ENCODE measurements at regions not wholly inside any gene's neighbourhood (a gene's known extent, or its start where the extent isn't known, plus 50 kb on each side); places are given as distances from the start of the nearest gene placed in this dataset.

- TF ChIP-seq CTCF (IDR thresholded peaks at IDR 0.05 in 2 of 3, conservative IDR thresholded peaks at IDR 0.05 in 1 of 3; ENCODE audit: control insufficient read depth in 2 of 3, extremely low read depth in 1 of 3, insufficient read depth in 1 of 3, low read depth in 3 of 3, low read length in 3 of 3): no peak
- TF ChIP-seq JUND (IDR thresholded peaks at IDR 0.05; ENCODE audit: low read depth, low read length): no peak
- TF ChIP-seq RFX5 (IDR thresholded peaks at IDR 0.05; ENCODE audit: low read depth, low read length): no peak
- TF ChIP-seq NR2C2 (IDR thresholded peaks at IDR 0.05; ENCODE audit: borderline replicate concordance, control insufficient read depth, insufficient read length, low read depth): no peak
- TF ChIP-seq E2F4 (IDR thresholded peaks at IDR 0.05; ENCODE audit: low read depth, low read length): no peak
- TF ChIP-seq SIX5 (IDR thresholded peaks at IDR 0.05; ENCODE audit: low read depth, low read length, severe bottlenecking): no peak
- no peak for TF ChIP-seq HCFC1 (IDR thresholded peaks at IDR 0.05; ENCODE audit: low read length)
- TF ChIP-seq BCL3 (IDR thresholded peaks at IDR 0.05; ENCODE audit: borderline replicate concordance, insufficient read depth, low read depth, low read length, poor library complexity, severe bottlenecking): no peak
Observed at GRCh38 chr2:83461135-83461534, 997.9 kb downstream of the SUCLG1 start.
